Fibroblast of peridontal ligament (primary cell): ENCODE measurements at regions not wholly inside any gene's neighbourhood (a gene's known extent, or its start where the extent isn't known, plus 50 kb on each side); places are given as distances from the start of the nearest gene placed in this dataset.

Experiments used
- DNase-seq: peaks from one replicate; pipeline ENCODE4 v3.0.0-alpha.2; 2010; ENCODE audit errors: extremely low read depth

- DNase-seq: no peak
Measured at GRCh38 chr16:49078571-49078970, 203.1 kb downstream of the CBLN1 start.

DNA sequence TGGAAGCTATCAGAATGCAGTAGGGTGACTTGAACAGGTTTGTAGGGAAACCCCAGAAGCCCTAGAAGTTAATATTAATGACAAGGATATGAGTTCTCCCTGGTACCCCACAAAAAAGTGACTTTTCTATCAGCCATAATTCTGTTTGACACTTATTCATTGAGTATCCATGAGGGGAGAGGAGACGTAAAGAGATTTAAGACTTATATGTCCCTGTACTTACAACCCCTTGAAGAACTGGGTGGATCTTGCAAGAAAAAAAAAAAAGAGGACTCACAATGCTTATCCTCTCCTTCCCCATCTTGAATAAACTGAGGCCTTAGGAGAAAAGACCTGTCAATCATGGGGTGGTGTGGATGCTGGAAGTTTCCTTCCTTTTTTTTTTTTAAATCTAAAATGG, 203.5 kb downstream of the CBLN1 start:
- DNase-seq: no peak

- DNase-seq: no peak
Measured at GRCh38 chr16:49075709-49076108, 205.9 kb downstream of the CBLN1 start.

GRCh38 chr16:49068224-49068623, 213.4 kb downstream of the CBLN1 start:
- no peak for DNase-seq

- DNase-seq: no peak
Measured at GRCh38 chr16:49067776-49068175, 213.9 kb downstream of the CBLN1 start.

GRCh38 chr16:49061137-49061714, 220.4 kb downstream of the CBLN1 start:
- no peak for DNase-seq

DNA sequence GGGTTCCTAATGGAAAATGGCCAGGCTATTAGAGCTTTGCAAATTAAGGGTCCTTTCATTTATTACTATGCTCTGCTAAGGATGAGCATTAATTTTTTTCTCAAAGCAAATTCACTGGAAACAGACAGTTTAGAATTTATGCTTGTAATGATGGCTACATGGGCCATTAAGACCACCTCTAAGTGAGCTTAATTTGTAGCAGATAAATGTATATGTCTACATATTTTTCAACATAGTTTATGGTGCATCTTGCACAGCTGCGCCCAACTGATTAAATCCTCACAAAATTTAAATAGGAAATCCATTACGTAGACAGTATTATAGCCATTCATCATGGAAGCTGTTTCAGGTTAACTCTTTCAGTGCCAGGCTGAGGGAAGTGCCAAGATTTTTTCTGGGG, 220.9 kb downstream of the CBLN1 start:
- DNase-seq: no peak

GRCh38 chr16:49058382-49058781, 223.3 kb downstream of the CBLN1 start:
- no peak for DNase-seq

- DNase-seq: no peak
Measured at GRCh38 chr16:49057936-49058335, 223.7 kb downstream of the CBLN1 start.

DNA sequence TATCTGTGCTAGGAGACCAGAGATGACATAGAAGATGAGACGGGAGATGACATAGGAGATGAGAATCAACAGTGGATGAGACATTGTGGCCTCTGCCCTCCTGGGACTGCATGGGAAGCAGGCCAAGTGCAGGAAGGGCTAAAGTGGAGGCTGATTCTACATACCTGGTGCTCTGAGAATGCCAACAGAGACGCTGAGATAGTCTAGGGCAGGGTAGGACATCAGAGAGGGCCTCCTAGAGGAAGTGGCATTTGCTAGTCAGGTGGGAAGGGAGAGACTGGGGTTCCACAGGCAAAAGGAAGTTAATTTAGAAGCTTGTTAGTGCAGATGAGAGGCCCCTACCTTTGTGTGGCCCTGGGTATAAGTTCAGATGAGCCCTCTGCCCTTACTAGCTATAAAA, 224.2 kb downstream of the CBLN1 start:
- no peak for DNase-seq

- DNase-seq: no peak
Measured at GRCh38 chr16:49056546-49056945, 225.1 kb downstream of the CBLN1 start.

- no peak for DNase-seq
Measured at GRCh38 chr16:49055824-49056545, 225.7 kb downstream of the CBLN1 start.

DNA sequence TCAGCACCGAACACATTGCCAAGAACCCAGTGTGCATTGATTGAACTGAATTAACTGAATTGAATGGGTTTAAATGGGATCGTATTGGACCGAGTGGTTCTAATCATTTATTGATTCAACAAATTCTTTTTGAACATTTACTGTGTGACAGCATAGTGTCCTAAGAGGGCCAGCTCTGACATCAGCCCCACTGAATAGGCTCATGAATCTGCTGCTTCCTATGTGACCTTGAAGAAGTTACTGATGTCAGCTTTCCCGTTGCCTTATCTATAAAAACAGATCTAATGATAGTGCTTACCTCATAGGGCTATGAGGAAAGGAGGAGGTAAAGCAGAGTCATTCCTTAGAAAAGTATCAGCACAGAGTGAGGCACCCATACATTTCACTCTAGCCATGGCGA, 226.3 kb downstream of the CBLN1 start:
- DNase-seq: no peak

DNA sequence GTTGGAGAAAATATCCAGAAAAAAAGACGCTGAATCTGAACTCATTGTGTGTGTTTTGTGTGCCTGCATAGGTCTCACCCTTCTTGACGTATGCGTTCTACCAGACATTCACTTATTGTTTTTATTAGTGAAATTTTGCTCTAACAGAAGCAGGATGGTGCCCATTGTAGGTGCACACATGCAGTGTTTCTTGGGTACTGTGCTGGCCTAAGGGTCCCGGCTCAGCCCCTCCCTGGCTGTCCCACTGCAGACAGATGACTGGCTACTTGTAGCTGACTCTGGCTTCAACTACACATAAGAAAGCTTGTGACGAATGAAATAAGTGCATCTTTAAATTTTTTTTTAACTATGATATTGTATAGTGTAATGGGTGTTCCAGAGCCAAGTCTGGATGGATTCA, 227.0 kb downstream of the CBLN1 start:
- DNase-seq: no peak

- no peak for DNase-seq
Measured at GRCh38 chr16:49052846-49053245, 228.8 kb downstream of the CBLN1 start.

- no peak for DNase-seq
Measured at GRCh38 chr16:49051576-49051975, 230.1 kb downstream of the CBLN1 start.

DNA sequence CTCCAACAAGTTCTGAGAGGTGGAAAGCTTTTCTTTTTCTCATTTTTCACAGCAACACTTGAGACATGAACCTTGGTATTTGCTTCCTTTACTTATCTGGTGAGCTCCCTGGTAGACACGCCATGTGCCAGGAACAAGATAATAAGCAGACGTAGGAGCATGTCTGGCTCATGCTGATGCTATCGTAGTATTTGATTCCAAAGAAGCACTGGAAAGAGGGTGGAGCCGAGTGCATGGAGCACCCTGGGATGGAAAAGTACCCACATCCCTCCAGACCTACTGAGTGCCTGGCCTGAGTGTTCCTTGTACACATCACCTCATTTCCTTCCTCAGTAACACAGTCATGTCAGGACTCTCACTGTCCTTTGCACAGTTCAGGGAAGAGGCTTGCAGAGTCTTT, 231.0 kb downstream of the CBLN1 start:
- DNase-seq: no peak

DNA sequence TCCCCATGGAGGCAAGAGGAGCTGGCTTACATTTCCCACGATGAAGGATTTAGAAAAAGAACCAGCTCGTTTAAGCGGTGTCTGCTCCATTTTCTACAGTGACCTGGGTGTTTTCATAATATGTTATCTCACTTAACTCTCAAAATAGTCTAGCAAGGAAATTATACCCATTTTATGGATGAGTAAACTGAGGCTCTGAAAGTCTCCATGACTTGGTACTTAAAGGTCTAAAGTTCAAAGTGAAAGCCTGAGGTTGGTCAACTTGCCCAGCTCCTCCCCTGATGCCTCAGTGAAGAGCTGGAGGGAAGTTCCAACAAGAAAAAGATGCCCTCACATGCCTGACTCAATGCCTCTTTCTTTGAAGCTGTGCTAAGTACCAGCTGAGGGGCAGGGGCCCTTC, 232.0 kb downstream of the CBLN1 start:
- DNase-seq: no peak

GRCh38 chr16:49049191-49049590, 232.4 kb downstream of the CBLN1 start:
- DNase-seq: no peak

DNA sequence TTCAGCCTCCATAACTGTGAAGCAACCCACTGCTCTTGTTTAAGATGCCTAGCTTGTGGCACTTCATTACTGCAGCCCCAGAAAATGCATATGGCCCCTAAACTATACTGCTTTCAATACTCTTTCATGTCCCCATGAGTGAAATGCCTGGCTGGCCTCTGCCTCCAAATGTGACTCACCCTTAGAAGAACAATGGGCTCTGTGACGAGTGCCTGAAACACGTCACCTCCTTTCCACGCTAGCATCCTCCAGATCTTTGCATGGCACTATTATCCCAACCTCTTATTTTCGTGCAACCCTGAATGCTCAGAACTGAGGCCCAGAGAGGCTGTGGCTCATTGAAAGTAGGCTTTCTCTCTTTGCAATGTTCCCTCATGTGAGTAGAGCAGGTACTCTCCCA, 233.1 kb downstream of the CBLN1 start:
- DNase-seq: no peak

DNA sequence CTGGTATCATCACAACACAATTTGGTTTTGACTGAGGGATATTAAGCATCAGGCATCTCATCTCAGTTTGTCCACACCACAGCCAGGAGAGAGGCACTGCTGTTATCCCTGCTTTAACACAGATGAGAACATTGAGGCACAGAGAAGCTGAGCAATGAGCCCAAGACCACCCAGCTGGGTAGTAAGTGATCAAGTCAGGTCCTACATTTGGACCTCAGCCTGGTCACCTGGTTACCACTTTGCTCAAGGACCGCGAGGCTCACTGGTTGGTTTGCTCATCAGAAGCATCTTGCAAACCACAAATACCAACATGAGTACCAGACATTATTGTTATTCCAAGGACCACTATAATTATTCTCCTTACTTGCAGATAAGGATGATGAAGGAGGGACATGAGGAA, 245.5 kb downstream of the CBLN1 start:
- DNase-seq: no peak

GRCh38 chr16:49027420-49027819, 254.2 kb downstream of the CBLN1 start:
- no peak for DNase-seq

- DNase-seq: no peak
Measured at GRCh38 chr16:49026566-49027181, 255.0 kb downstream of the CBLN1 start.
